ENCODE measurements at regions not wholly inside any gene's neighbourhood (a gene's known extent, or its start where the extent isn't known, plus 50 kb on each side); places are given as distances from the start of the nearest gene placed in this dataset.
"Not testable (repeated sequence)": the region's sequence is repeated elsewhere in the genome, so short reads cannot be mapped to it uniquely, and the experiment has no call there.

DNA sequence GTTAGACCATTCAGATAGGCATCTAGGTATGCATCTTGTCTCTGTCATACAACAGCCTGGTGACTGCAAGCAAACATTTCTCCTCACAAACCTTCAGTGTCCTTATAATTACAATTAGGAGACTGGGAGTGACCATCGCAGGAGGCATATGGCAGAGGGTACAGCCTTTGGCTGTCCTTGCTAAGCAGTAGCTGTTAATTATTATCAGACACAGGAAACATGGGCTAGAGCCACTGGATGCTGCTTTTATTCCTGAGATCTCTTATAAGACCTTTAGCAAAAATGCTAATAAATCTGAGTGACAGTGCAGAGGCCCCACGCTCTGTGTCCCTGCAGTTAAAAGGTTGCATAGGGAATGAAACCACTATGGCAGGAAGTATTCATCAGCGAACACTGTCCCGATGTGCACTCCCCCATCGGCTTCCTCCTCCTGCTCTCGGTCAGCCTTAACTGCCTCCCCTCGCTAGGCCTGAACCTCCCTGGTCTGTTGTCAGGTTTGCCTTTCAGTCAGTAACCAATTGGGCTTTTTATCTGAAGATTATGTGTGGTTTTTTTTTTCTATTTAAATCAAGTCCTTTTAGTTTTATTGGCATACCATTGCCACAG lies 92.2 kb downstream of the ARHGAP11B start:
- TF ChIP-seq, protein P1, sequence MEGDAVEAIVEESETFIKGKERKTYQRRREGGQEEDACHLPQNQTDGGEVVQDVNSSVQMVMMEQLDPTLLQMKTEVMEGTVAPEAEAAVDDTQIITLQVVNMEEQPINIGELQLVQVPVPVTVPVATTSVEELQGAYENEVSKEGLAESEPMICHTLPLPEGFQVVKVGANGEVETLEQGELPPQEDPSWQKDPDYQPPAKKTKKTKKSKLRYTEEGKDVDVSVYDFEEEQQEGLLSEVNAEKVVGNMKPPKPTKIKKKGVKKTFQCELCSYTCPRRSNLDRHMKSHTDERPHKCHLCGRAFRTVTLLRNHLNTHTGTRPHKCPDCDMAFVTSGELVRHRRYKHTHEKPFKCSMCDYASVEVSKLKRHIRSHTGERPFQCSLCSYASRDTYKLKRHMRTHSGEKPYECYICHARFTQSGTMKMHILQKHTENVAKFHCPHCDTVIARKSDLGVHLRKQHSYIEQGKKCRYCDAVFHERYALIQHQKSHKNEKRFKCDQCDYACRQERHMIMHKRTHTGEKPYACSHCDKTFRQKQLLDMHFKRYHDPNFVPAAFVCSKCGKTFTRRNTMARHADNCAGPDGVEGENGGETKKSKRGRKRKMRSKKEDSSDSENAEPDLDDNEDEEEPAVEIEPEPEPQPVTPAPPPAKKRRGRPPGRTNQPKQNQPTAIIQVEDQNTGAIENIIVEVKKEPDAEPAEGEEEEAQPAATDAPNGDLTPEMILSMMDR (IDR thresholded peaks at IDR 0.05; ENCODE audit: low read length) = not testable (repeated sequence)
- TF ChIP-seq EZH2phosphoT487 (IDR thresholded peaks at IDR 0.05; ENCODE audit: low read length) = not testable (repeated sequence)
